NCI-H510A (cell line): ENCODE measurements at regions not wholly inside any gene's neighbourhood (a gene's known extent, or its start where the extent isn't known, plus 50 kb on each side); places are given as distances from the start of the nearest gene placed in this dataset.

Experiments
- DNase-seq: peaks from one replicate; lab custom pipeline; 2025; lab: John Stamatoyannopoulos, UW

DNA sequence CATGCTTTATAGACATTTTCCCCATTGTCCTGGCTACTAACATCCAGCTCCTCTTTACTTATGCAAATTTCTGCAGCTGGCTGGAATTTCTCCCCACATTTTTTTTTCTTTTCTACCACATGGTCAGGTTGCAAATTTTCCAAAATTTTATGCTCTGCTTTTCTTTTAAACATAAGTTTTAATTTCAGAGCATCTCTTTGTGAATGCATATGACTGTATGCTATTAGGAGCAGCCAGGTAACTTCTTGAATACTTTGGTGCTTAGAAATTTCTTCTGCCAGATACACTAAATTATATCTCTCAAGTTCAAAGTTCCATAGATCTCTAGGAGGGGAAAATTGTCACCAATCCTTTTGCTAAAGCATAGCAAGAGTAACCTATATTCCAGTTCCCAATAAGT is 365.9 kb downstream of the LRFN5 start:
- no peak for DNase-seq

DNA sequence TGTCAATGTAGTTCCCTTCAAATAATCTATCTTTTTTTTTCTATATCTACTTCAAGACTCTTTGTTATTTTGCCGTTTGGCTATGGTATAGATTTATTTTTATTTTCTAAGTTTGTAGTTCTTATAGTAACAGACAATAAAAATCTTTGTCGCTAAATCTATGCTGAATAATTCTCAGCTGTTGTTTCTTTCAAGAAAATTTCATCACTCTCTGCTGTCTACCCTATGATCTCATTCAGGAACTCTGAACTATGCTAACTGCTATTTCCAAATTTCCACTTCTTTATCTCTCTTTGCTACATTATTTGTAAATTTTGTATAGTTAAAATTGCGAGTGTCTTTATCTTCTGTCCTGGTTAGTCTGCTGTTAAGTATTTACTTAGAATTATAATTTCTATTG is 353.6 kb downstream of the LRFN5 start:
- no peak for DNase-seq

DNA sequence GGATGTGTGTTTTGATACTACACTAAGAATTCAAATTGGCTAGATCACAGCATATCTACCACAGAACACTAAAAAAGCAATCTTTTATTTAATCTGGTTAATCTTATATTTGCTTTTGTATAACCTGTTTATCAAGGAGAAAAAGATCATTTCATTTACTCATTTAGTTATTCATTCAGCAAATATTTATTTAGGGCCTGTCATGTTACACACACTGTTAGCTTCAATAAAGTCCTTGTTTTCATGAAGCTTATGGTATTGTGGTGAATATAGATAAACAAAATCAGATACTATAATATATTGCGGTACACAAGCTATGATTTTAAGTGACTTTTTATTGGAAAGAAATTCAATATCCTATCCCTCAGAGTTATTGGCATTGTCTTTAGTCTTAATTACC is 350.8 kb downstream of the LRFN5 start:
- DNase-seq: no peak
